ENCODE measurements at regions not wholly inside any gene's neighbourhood (a gene's known extent, or its start where the extent isn't known, plus 50 kb on each side); places are given as distances from the start of the nearest gene placed in this dataset.

DNA sequence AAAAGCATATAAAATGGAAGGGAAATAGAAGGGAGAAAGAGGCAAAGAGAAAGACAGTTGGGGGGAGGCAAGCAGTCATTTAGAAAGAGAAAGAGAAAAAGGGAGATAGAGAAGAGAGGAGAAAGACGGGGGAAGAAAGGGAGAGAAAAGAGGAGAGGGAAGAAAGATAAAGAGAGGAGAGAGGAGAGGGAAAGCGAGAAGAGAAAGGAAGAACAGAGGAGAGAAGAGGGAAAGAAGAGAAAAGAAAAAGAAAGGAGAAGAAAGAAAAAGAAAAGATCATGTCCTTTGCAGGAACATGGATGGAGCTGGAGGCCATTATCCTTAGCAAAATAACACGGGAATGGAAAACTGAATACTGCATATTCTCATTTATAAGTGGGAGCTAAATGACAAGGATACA, 247.7 kb downstream of the MIAT start:
- TF ChIP-seq, protein P1, sequence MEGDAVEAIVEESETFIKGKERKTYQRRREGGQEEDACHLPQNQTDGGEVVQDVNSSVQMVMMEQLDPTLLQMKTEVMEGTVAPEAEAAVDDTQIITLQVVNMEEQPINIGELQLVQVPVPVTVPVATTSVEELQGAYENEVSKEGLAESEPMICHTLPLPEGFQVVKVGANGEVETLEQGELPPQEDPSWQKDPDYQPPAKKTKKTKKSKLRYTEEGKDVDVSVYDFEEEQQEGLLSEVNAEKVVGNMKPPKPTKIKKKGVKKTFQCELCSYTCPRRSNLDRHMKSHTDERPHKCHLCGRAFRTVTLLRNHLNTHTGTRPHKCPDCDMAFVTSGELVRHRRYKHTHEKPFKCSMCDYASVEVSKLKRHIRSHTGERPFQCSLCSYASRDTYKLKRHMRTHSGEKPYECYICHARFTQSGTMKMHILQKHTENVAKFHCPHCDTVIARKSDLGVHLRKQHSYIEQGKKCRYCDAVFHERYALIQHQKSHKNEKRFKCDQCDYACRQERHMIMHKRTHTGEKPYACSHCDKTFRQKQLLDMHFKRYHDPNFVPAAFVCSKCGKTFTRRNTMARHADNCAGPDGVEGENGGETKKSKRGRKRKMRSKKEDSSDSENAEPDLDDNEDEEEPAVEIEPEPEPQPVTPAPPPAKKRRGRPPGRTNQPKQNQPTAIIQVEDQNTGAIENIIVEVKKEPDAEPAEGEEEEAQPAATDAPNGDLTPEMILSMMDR (IDR thresholded peaks at IDR 0.05) = no peak
- TF ChIP-seq POLR2AphosphoS5 (IDR thresholded peaks at IDR 0.05) (no peak), POLR2A (IDR thresholded peaks at IDR 0.05) (no peak)

All from suprapubic skin (tissue), 4 donors.